IMR-90 (cell line): ENCODE measurements at regions not wholly inside any gene's neighbourhood (a gene's known extent, or its start where the extent isn't known, plus 50 kb on each side); places are given as distances from the start of the nearest gene placed in this dataset.

Experiments used
- ATAC-seq: fragments of 200-7000 bp; cut with Tn5 transposase; 2 replicates; pipeline ENCODE4 v1.9.1; 2020; ENCODE audit warnings: low read depth, mild to moderate bottlenecking, moderate library complexity
- BruUV-seq: library from RNA; stranded (reverse); fragments of 400-500 nt; replicated peaks from 2 replicates; lab custom pipeline; 2021; lab: Mats Ljungman, UMichigan
- CTCF ChIA-PET: fragments of 300-600 bp; formaldehyde crosslinking; extraction: SDS; loops from one replicate; lab custom pipeline; 2021; ENCODE audit warnings: antibody characterized with exemption; lab: Yijun Ruan, JAX
- POLR2A ChIA-PET: fragments of 300-600 bp; sonication (Branson Sonifier 250); formaldehyde crosslinking; loops from one replicate; lab custom pipeline; 2022; ENCODE audit warnings: antibody characterized with exemption; ENCODE audit not compliant: unreplicated experiment; lab: Charles Lee
- DNase-seq: peaks from one replicate; pipeline ENCODE4 v3.0.0; 2013
- H2AFZ ChIP-seq: replicated peaks from 2 replicates; pipeline ENCODE3; 2013; ENCODE audit warnings: low read length, mild to moderate bottlenecking; ENCODE audit not compliant: poor library complexity
- H2AK5ac ChIP-seq: 2 replicates; pipeline ENCODE4 v1.6.1; 2013; ENCODE audit warnings: low read depth, low read length, inconsistent platforms
- H2AK9ac ChIP-seq: replicated peaks from 2 replicates; pipeline ENCODE3; 2013; ENCODE audit warnings: mild to moderate bottlenecking, low read depth, low read length, moderate library complexity; ENCODE audit not compliant: poor library complexity
- H2BK120ac ChIP-seq: 2 replicates; pipeline ENCODE4 v1.6.1; 2013; ENCODE audit warnings: low read depth, low read length, inconsistent platforms
- H2BK15ac ChIP-seq: 3 replicates; pipeline ENCODE4 v1.6.1; 2013; ENCODE audit warnings: low read depth, low read length, inconsistent platforms
- H2BK20ac ChIP-seq: 2 replicates; pipeline ENCODE4 v1.6.1; 2013; ENCODE audit warnings: low read depth, mild to moderate bottlenecking, inconsistent platforms, low read length, moderate library complexity
- H2BK5ac ChIP-seq: 2 replicates; pipeline ENCODE4 v1.6.1; 2013; ENCODE audit warnings: mild to moderate bottlenecking, low read depth, low read length, inconsistent platforms; ENCODE audit not compliant: poor library complexity, severe bottlenecking
- H3K14ac ChIP-seq: replicated peaks from 2 replicates; pipeline ENCODE4 v1.6.1; 2013; ENCODE audit warnings: low read depth, low read length, inconsistent platforms
- H3K18ac ChIP-seq: 2 replicates; pipeline ENCODE4 v1.6.1; 2013; ENCODE audit warnings: low read depth, low read length, control low read depth
- H3K23ac ChIP-seq: 2 replicates; pipeline ENCODE4 v1.6.1; 2013; ENCODE audit warnings: low read depth, low read length, inconsistent platforms
- H3K27ac ChIP-seq: 2 replicates; pipeline ENCODE4 v1.5.1; 2013; ENCODE audit warnings: mild to moderate bottlenecking, control low read depth, low read length; ENCODE audit not compliant: insufficient read depth
- H3K27me3 ChIP-seq: 2 replicates; pipeline ENCODE4 v1.6.1; 2013; ENCODE audit warnings: low read length; ENCODE audit not compliant: control insufficient read depth, insufficient read depth
- H3K36me3 ChIP-seq: 2 replicates; pipeline ENCODE4 v1.6.1; 2013; ENCODE audit warnings: low read length, mixed read lengths; ENCODE audit not compliant: control insufficient read depth, insufficient read depth
- H3K4ac ChIP-seq: 2 replicates; pipeline ENCODE4 v1.6.1; 2013; ENCODE audit warnings: low read depth, low read length, inconsistent platforms
- H3K4me1 ChIP-seq: 2 replicates; pipeline ENCODE4 v1.6.1; 2013; ENCODE audit warnings: low read length, mixed read lengths; ENCODE audit not compliant: control insufficient read depth, insufficient read depth
- H3K4me2 ChIP-seq: 2 replicates; pipeline ENCODE4 v1.6.1; 2013; ENCODE audit warnings: low read depth, mild to moderate bottlenecking, control low read depth, low read length, moderate library complexity
- H3K4me3 ChIP-seq: 2 replicates; pipeline ENCODE4 v1.5.1; 2013; ENCODE audit warnings: low read depth, mild to moderate bottlenecking, control low read depth, low read length, moderate library complexity; ENCODE audit not compliant: insufficient read depth
- H3K56ac ChIP-seq: 2 replicates; pipeline ENCODE4 v1.6.1; 2013; ENCODE audit warnings: low read length, inconsistent platforms; ENCODE audit not compliant: insufficient read depth; ENCODE audit errors: extremely low read depth
- H3K79me1 ChIP-seq, 2 experiments: 2 replicates each; pipeline ENCODE4 v1.6.1; 2013; ENCODE audit warnings: low read length in 2 of 2, inconsistent platforms in 1 of 2, low read depth in 1 of 2
- H3K9ac ChIP-seq: 2 replicates; pipeline ENCODE4 v1.6.1; 2013; ENCODE audit warnings: low read depth, low read length, control low read depth
- H3K9me1 ChIP-seq: 2 replicates; pipeline ENCODE4 v1.6.1; 2013; ENCODE audit warnings: low read length, inconsistent platforms; ENCODE audit not compliant: insufficient read depth
- H3K9me3 ChIP-seq: 2 replicates; pipeline ENCODE4 v1.6.1; 2013; ENCODE audit warnings: low read length; ENCODE audit not compliant: control insufficient read depth, insufficient read depth
- H4K20me1 ChIP-seq: 2 replicates; pipeline ENCODE4 v1.6.1; 2013; ENCODE audit warnings: low read length, inconsistent platforms; ENCODE audit not compliant: insufficient read depth
- H4K5ac ChIP-seq: 2 replicates; pipeline ENCODE4 v1.6.1; 2013; ENCODE audit warnings: mild to moderate bottlenecking, low read depth, low read length, control low read depth
- H4K8ac ChIP-seq, 2 experiments: 2 replicates each; pipeline ENCODE4 v1.6.1; 2013; ENCODE audit warnings: low read depth in 2 of 2, low read length in 2 of 2, control low read depth in 1 of 2, inconsistent platforms in 1 of 2
- H4K91ac ChIP-seq: 2 replicates; pipeline ENCODE4 v1.6.1; 2013; ENCODE audit warnings: low read depth, low read length, inconsistent platforms; ENCODE audit not compliant: insufficient read depth
- RAD21 ChIP-seq: IDR thresholded peaks from 2 replicates; pipeline ENCODE4 v1.6.1; 2012; ENCODE audit warnings: low read length, improper control_type of control experiment
- RCOR1 ChIP-seq: IDR thresholded peaks from 2 replicates; pipeline ENCODE4 v1.6.1; 2012; ENCODE audit warnings: mild to moderate bottlenecking, low read length, improper control_type of control experiment; ENCODE audit not compliant: insufficient replicate concordance
- WGBS, 2 experiments: methylation state at CpG; one replicate each; pipeline versions ENCODE4 v1.1.5 to v1.1.7; 2013; ENCODE audit warnings: missing lambda C conversion rate in 2 of 2; ENCODE audit not compliant: insufficient read length in 1 of 2; ENCODE audit errors: extremely low coverage in 2 of 2; 5-methylcytosine and 5-hydroxymethylcytosine counted together
- dilution Hi-C: fragments of 300-500 bp; cut with HindIII; formaldehyde crosslinking; loops from one replicate; pipeline ENCODE4 v1.14.3; 2018; ENCODE audit warnings: low sequenced_read_pairs; ENCODE audit not compliant: unreplicated experiment
- in situ Hi-C: fragments of 300-500 bp; cut with MboI; formaldehyde crosslinking; loops from 3 replicates; pipeline ENCODE4 v1.14.3; 2019; ENCODE audit warnings: low sequenced_read_pairs, inconsistent platforms, mixed read lengths
- intact Hi-C: fragments of 100-400 bp; cut with micrococcal nuclease; formaldehyde crosslinking; loops from 2 replicates; pipeline ENCODE4 v1.10.0; 2022

DNA sequence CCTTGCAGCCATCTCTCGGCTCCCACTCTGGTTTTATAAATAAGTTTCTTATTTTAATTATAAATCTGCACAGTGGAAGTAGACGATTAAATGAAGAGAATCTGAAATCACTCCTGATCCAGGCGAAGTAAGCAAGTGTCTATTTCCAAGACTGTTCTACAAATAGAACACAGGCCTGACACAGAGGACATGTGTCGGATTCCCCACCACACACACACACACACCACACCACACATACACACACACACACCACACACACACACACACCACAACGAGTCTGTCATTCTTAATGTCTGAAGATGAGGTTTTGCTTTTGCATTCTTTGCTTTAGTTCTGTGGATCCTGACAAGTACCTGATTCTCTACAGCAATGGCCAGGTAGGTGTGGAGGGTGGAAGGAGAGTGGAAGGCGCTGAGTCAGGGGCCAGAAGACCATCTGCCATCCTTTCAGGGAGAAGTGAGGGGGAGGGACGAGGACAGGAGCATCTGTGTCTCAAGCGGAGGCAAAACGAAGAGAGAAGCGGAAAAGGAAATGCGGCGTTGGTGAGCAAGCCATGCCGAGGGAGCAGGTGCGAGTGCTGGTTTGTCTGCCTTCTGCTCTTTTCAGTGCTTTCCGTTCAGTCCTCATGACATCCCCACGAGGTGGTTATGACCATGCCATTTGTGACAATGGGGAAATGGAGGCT, 110.2 kb downstream of the TEX26 start:
- intact Hi-C loops, result loop anchor here (5.0 kb wide), 2 partner anchors 65 to 910 kb away; no protein-coding TSS in a partner anchor
- dilution Hi-C loops, result no loop called here

More for the DNA sequence above, 110.2 kb downstream of the TEX26 start:
- no peak for ATAC-seq
- Histone ChIP-seq H4K5ac (no peak overlapping the region), H2BK15ac (no peak overlapping the region), H2BK5ac (no peak overlapping the region), H2BK120ac (no peak overlapping the region), H3K36me3 (no peaks in the 10 kb centered on the region), H3K9me1 (peaks cover 11% of the 10 kb centered on the region; the same call in 1 of the 2 replicates), H3K56ac (no peak overlapping the region), H3K4ac (no peak overlapping the region), H3K27ac (no peak overlapping the region), H3K4me3 (no peak overlapping the region), H4K20me1 (no peaks in the 10 kb centered on the region), H3K14ac (no peak overlapping the region), H2AK9ac (no peak overlapping the region), H4K8ac (no peak overlapping the region), H2AK5ac (peak overlapping the region; percentile 39; the same call in 1 of the 2 replicates), H3K9me3 (no peaks in the 10 kb centered on the region), H2BK20ac (no peak overlapping the region), H3K9ac (no peak overlapping the region), H3K18ac (no peak overlapping the region), H3K4me2 (no peak overlapping the region), H3K4me1 (peaks cover 20% of the 10 kb centered on the region), H3K23ac (no peak overlapping the region), H4K91ac (no peak overlapping the region; the same call in 1 of the 2 replicates), H2AFZ (no peak overlapping the region), H3K27me3 (no peaks in the 10 kb centered on the region), H3K79me1 (no peaks in the 10 kb centered on the region; a peak in 1 of 4 replicates)
- 98% methylated on average over 10 of the region's 16 CpGs; no CpG with 5 or more reads in 1 of the 2 experiments for WGBS, 2 experiments
- in situ Hi-C loops, result loop anchor here (10.0 to 25.0 kb wide), 3 partner anchors 405 to 905 kb away; partner anchors contain the start of gene HMGB1
- ChIA-PET POLR2A (no interaction called here), CTCF (no interaction called here)
- no TSS peak for BruUV-seq
- no peak for DNase-seq
- TF ChIP-seq RAD21, result no peak
- no peak for TF ChIP-seq RCOR1
